Astrocyte (in vitro differentiated cells and primary cell): ENCODE measurements at regions not wholly inside any gene's neighbourhood (a gene's known extent, or its start where the extent isn't known, plus 50 kb on each side); places are given as distances from the start of the nearest gene placed in this dataset.

ENCODE experiments used
- DNase-seq: peaks from one replicate; pipeline ENCODE4 v3.0.0-alpha.2; 2010; ENCODE audit warnings: low read depth
- FAIRE-seq: peaks from 2 replicates; lab custom pipeline; 2011; peaks lifted over from hg19 to GRCh38; lab: Jason Lieb, UNC
- H2AFZ ChIP-seq: 2 replicates; pipeline ENCODE4 v1.6.0; 2012; ENCODE audit warnings: low read depth, low read length, inconsistent platforms
- H3K27ac ChIP-seq: 2 replicates; pipeline ENCODE4 v1.5.1; 2011; ENCODE audit warnings: low read depth, low read length, inconsistent platforms
- H3K27me3 ChIP-seq: 2 replicates; pipeline ENCODE4 v1.6.0; 2011; ENCODE audit warnings: low read length, inconsistent platforms; ENCODE audit not compliant: insufficient read depth
- H3K36me3 ChIP-seq: 2 replicates; pipeline ENCODE4 v1.5.1; 2011; ENCODE audit warnings: low read length, inconsistent platforms; ENCODE audit not compliant: insufficient read depth
- H3K4me1 ChIP-seq: 2 replicates; pipeline ENCODE4 v1.5.1; 2011; ENCODE audit warnings: low read length, inconsistent platforms; ENCODE audit not compliant: insufficient read depth
- H3K4me2 ChIP-seq: 2 replicates; pipeline ENCODE4 v1.6.0; 2012; ENCODE audit warnings: low read length, inconsistent platforms
- H3K4me3 ChIP-seq: 2 replicates; pipeline ENCODE4 v1.5.1; 2011; ENCODE audit warnings: low read depth, mild to moderate bottlenecking, low read length, inconsistent platforms; ENCODE audit not compliant: insufficient read depth
- H3K79me2 ChIP-seq: 2 replicates; pipeline ENCODE4 v1.6.0; 2012; ENCODE audit warnings: mild to moderate bottlenecking, low read length, inconsistent platforms; ENCODE audit not compliant: insufficient read depth
- H3K9ac ChIP-seq: 2 replicates; pipeline ENCODE4 v1.6.0; 2012; ENCODE audit warnings: mild to moderate bottlenecking, low read length, inconsistent platforms
- H3K9me3 ChIP-seq: 2 replicates; pipeline ENCODE4 v1.5.1; 2012; ENCODE audit warnings: low read depth, mild to moderate bottlenecking, low read length, inconsistent platforms; ENCODE audit not compliant: insufficient read depth
- H4K20me1 ChIP-seq: 2 replicates; pipeline ENCODE4 v1.6.0; 2012; ENCODE audit warnings: low read length, inconsistent platforms; ENCODE audit not compliant: insufficient read depth
- H3K27ac Mint-ChIP-seq: one replicate; pipeline ENCODE4 v1.8.0; 2021; ENCODE audit warnings: mild to moderate bottlenecking, mixed read lengths; ENCODE audit not compliant: unreplicated experiment
- H3K27me3 Mint-ChIP-seq: one replicate; pipeline ENCODE4 v1.8.0; 2021; ENCODE audit warnings: low read depth, mixed read lengths; ENCODE audit not compliant: unreplicated experiment
- H3K36me3 Mint-ChIP-seq: one replicate; pipeline ENCODE4 v1.8.0; 2021; ENCODE audit warnings: low read depth, mixed read lengths; ENCODE audit not compliant: unreplicated experiment
- H3K4me1 Mint-ChIP-seq: one replicate; pipeline ENCODE4 v1.8.0; 2021; ENCODE audit warnings: low read depth, mixed read lengths; ENCODE audit not compliant: unreplicated experiment
- H3K4me3 Mint-ChIP-seq: one replicate; pipeline ENCODE4 v1.8.0; 2021; ENCODE audit warnings: mild to moderate bottlenecking, moderate library complexity, mixed read lengths; ENCODE audit not compliant: unreplicated experiment
- H3K9me3 Mint-ChIP-seq: one replicate; pipeline ENCODE4 v1.8.0; 2021; ENCODE audit warnings: mild to moderate bottlenecking, mixed read lengths; ENCODE audit not compliant: unreplicated experiment
- CTCF ChIP-seq: IDR thresholded peaks from 2 replicates; pipeline ENCODE4 v1.5.1; 2011; ENCODE audit warnings: low read depth, mild to moderate bottlenecking, inconsistent platforms, low read length, moderate library complexity; ENCODE audit not compliant: insufficient read depth
- EZH2 ChIP-seq: IDR thresholded peaks from 2 replicates; pipeline ENCODE4 v1.6.1; 2012; ENCODE audit warnings: mild to moderate bottlenecking, low read length, inconsistent platforms; ENCODE audit not compliant: insufficient read depth

GRCh38 chr6:117761610-117762009, 86.3 kb downstream of the NUS1 start:
- FAIRE-seq (no peak), DNase-seq (no peak)
- H3K27me3 Mint-ChIP-seq = no peaks in the 10 kb centered on the region
- Histone ChIP-seq H3K4me2 (no peak overlapping the region), H3K9ac (no peak overlapping the region), H3K27ac (no peak overlapping the region), H4K20me1 (no peaks in the 10 kb centered on the region), H3K4me1 (no peaks in the 10 kb centered on the region), H3K4me3 (no peak overlapping the region), H3K9me3 (no peaks in the 10 kb centered on the region), H2AFZ (no peak overlapping the region), H3K79me2 (no peaks in the 10 kb centered on the region), H3K27me3 (no peaks in the 10 kb centered on the region), H3K36me3 (no peaks in the 10 kb centered on the region)
- H3K4me3 Mint-ChIP-seq = no peak overlapping the region
- no peaks in the 10 kb centered on the region for H3K4me1 Mint-ChIP-seq
- TF ChIP-seq EZH2 (no peak), CTCF (no peak)
- no peaks in the 10 kb centered on the region for H3K36me3 Mint-ChIP-seq
- H3K9me3 Mint-ChIP-seq = peaks cover 5% of the 10 kb centered on the region
- H3K27ac Mint-ChIP-seq = no peak overlapping the region

- FAIRE-seq = no peak
- Mint-ChIP-seq H3K4me1 (peaks cover 2% of the 10 kb centered on the region), H3K4me3 (no peak overlapping the region), H3K27ac (no peak overlapping the region), H3K36me3 (no peaks in the 10 kb centered on the region), H3K27me3 (peaks cover 1% of the 10 kb centered on the region), H3K9me3 (peaks cover 2% of the 10 kb centered on the region)
- Histone ChIP-seq H3K4me3 (no peak overlapping the region), H3K27me3 (no peaks in the 10 kb centered on the region), H3K9ac (no peak overlapping the region), H3K9me3 (no peaks in the 10 kb centered on the region), H4K20me1 (no peaks in the 10 kb centered on the region), H2AFZ (no peak overlapping the region), H3K4me1 (no peaks in the 10 kb centered on the region), H3K27ac (no peak overlapping the region), H3K4me2 (no peak overlapping the region), H3K36me3 (no peaks in the 10 kb centered on the region), H3K79me2 (no peaks in the 10 kb centered on the region)
- TF ChIP-seq CTCF (no peak), EZH2 (no peak)
- no peak for DNase-seq
Measured at GRCh38 chr6:117771403-117771802, 96.1 kb downstream of the NUS1 start.

GRCh38 chr6:117776441-117776840, 101.2 kb downstream of the NUS1 start:
- Histone ChIP-seq H3K27me3 (no peaks in the 10 kb centered on the region), H3K36me3 (no peaks in the 10 kb centered on the region), H3K79me2 (no peaks in the 10 kb centered on the region), H4K20me1 (no peaks in the 10 kb centered on the region), H3K4me3 (no peak overlapping the region), H2AFZ (no peak overlapping the region), H3K4me1 (no peaks in the 10 kb centered on the region), H3K4me2 (no peak overlapping the region), H3K9me3 (no peaks in the 10 kb centered on the region), H3K9ac (no peak overlapping the region), H3K27ac (no peak overlapping the region)
- H3K27ac Mint-ChIP-seq = no peak overlapping the region
- H3K27me3 Mint-ChIP-seq = no peaks in the 10 kb centered on the region
- DNase-seq (peak; percentile 10), FAIRE-seq (no peak)
- TF ChIP-seq CTCF = no peak
- TF ChIP-seq EZH2 = no peak
- H3K9me3 Mint-ChIP-seq = no peaks in the 10 kb centered on the region
- peaks cover 3% of the 10 kb centered on the region for H3K4me1 Mint-ChIP-seq
- H3K36me3 Mint-ChIP-seq = no peaks in the 10 kb centered on the region
- H3K4me3 Mint-ChIP-seq = no peak overlapping the region
